Activated naive CD8-positive, alpha-beta T cell treated with anti-CD3 and anti-CD28 coated beads for 36 hours (primary cell): ENCODE measurements at regions not wholly inside any gene's neighbourhood (a gene's known extent, or its start where the extent isn't known, plus 50 kb on each side); places are given as distances from the start of the nearest gene placed in this dataset.

Source experiments
- DNase-seq: peaks from one replicate; pipeline ENCODE4 v3.0.0; 2021
- H3K27ac Mint-ChIP-seq: one replicate; pipeline ENCODE4 v1.8.0; 2022; ENCODE audit warnings: mild to moderate bottlenecking, moderate library complexity, mixed read lengths
- H3K27me3 Mint-ChIP-seq: one replicate; pipeline ENCODE4 v1.8.0; 2022; ENCODE audit warnings: mild to moderate bottlenecking, mixed read lengths
- H3K36me3 Mint-ChIP-seq: one replicate; pipeline ENCODE4 v1.8.0; 2021; ENCODE audit warnings: mild to moderate bottlenecking, mixed read lengths
- H3K4me1 Mint-ChIP-seq: one replicate; pipeline ENCODE4 v1.8.0; 2021; ENCODE audit warnings: mixed read lengths
- H3K4me3 Mint-ChIP-seq: one replicate; pipeline ENCODE4 v1.8.0; 2022; ENCODE audit warnings: mild to moderate bottlenecking, moderate library complexity, mixed read lengths
- H3K9me3 Mint-ChIP-seq: one replicate; pipeline ENCODE4 v1.8.0; 2022; ENCODE audit warnings: mixed read lengths

DNA sequence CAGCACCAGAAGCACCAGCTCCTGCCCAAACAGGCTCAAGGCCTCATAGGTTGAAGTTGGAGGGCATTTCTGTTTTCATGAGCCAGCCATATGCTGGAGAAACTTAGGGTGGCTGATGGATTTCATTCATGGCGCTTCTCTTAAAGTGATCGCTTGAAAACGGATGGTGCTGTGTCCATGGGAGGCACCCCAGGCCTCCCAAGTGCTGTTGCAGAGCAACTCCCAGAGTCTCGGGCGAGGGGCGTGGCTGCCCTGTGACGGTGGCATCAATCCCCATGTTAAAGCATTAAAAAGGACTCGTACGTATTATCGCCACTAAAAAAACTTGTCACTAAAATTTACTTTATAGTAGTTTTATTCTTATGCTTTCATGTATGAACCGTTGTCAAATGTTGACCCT, 128.3 kb downstream of the MRPL36 start:
- H3K27me3 Mint-ChIP-seq: peaks cover 54% of the 10 kb centered on the region
- no peak overlapping the region for H3K27ac Mint-ChIP-seq
- H3K4me1 Mint-ChIP-seq: peaks cover 12% of the 10 kb centered on the region
- no peak overlapping the region for H3K4me3 Mint-ChIP-seq
- no peaks in the 10 kb centered on the region for H3K36me3 Mint-ChIP-seq
- no peaks in the 10 kb centered on the region for H3K9me3 Mint-ChIP-seq
- no peak for DNase-seq

- no peak for DNase-seq
- Mint-ChIP-seq H3K27ac (no peak overlapping the region), H3K9me3 (no peaks in the 10 kb centered on the region), H3K36me3 (no peaks in the 10 kb centered on the region), H3K4me3 (no peak overlapping the region), H3K4me1 (peaks cover 12% of the 10 kb centered on the region), H3K27me3 (peaks cover 64% of the 10 kb centered on the region)
These were observed 129.3 kb downstream of the MRPL36 start for GRCh38 chr5:1670351-1670750.

- H3K36me3 Mint-ChIP-seq: no peaks in the 10 kb centered on the region
- H3K4me3 Mint-ChIP-seq: no peak overlapping the region
- no peak for DNase-seq
- H3K27ac Mint-ChIP-seq: no peak overlapping the region
- H3K9me3 Mint-ChIP-seq: no peaks in the 10 kb centered on the region
- peaks cover 12% of the 10 kb centered on the region for H3K4me1 Mint-ChIP-seq
- peaks cover 72% of the 10 kb centered on the region for H3K27me3 Mint-ChIP-seq
These were observed 130.1 kb downstream of the MRPL36 start for GRCh38 chr5:1669276-1670155.

- no peaks in the 10 kb centered on the region for H3K36me3 Mint-ChIP-seq
- peak; percentile 35 for DNase-seq
- H3K27me3 Mint-ChIP-seq: peaks cover 76% of the 10 kb centered on the region
- no peaks in the 10 kb centered on the region for H3K9me3 Mint-ChIP-seq
- no peak overlapping the region for H3K27ac Mint-ChIP-seq
- H3K4me1 Mint-ChIP-seq: peaks cover 10% of the 10 kb centered on the region
- H3K4me3 Mint-ChIP-seq: no peak overlapping the region
These were observed 131.4 kb downstream of the MRPL36 start for GRCh38 chr5:1668141-1668721.

GRCh38 chr5:1667648-1668140, 131.9 kb downstream of the MRPL36 start:
- Mint-ChIP-seq H3K27ac (no peak overlapping the region), H3K27me3 (peaks cover 76% of the 10 kb centered on the region), H3K4me1 (peaks cover 9% of the 10 kb centered on the region), H3K9me3 (no peaks in the 10 kb centered on the region), H3K36me3 (no peaks in the 10 kb centered on the region), H3K4me3 (no peak overlapping the region)
- no peak for DNase-seq

- peaks cover 72% of the 10 kb centered on the region for H3K27me3 Mint-ChIP-seq
- no peak overlapping the region for H3K27ac Mint-ChIP-seq
- no peak overlapping the region for H3K4me3 Mint-ChIP-seq
These were observed 132.6 kb downstream of the MRPL36 start for GRCh38 chr5:1666812-1667588.

DNA sequence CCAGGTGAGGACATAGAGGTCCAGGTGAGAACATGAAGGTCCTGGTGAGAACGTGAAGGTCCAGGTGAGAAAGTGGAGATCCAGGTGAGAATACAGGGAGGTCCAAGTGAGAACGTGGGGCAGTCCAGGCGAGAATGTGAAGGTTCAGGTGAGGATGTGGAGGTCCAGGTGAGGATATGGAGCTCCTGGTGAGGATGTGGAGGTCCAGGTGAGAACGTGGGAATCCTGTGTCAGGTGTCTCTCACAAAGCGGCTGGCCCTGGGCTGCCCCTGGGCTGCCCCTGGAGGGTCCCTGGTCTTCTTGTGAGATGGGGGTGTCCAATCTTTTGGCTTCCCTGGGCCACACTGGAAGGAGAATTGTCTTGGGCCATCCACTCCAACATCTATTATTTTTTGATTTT, 133.4 kb downstream of the MRPL36 start:
- Mint-ChIP-seq H3K9me3 (no peaks in the 10 kb centered on the region), H3K36me3 (no peaks in the 10 kb centered on the region), H3K4me3 (no peak overlapping the region), H3K27ac (no peak overlapping the region), H3K27me3 (peaks cover 71% of the 10 kb centered on the region), H3K4me1 (peaks cover 9% of the 10 kb centered on the region)
- no peak for DNase-seq

More at GRCh38 chr5:1666812-1667588, 132.6 kb downstream of the MRPL36 start:
- peaks cover 9% of the 10 kb centered on the region for H3K4me1 Mint-ChIP-seq
- DNase-seq: peak; percentile 70
- no peaks in the 10 kb centered on the region for H3K9me3 Mint-ChIP-seq
- no peaks in the 10 kb centered on the region for H3K36me3 Mint-ChIP-seq

- peaks cover 9% of the 10 kb centered on the region for H3K4me1 Mint-ChIP-seq
- no peaks in the 10 kb centered on the region for H3K36me3 Mint-ChIP-seq
- DNase-seq: no peak
- H3K4me3 Mint-ChIP-seq: no peak overlapping the region
- H3K27me3 Mint-ChIP-seq: peaks cover 70% of the 10 kb centered on the region
- H3K9me3 Mint-ChIP-seq: no peaks in the 10 kb centered on the region
- H3K27ac Mint-ChIP-seq: no peak overlapping the region
These were observed 133.8 kb downstream of the MRPL36 start for GRCh38 chr5:1665803-1666202.

DNA sequence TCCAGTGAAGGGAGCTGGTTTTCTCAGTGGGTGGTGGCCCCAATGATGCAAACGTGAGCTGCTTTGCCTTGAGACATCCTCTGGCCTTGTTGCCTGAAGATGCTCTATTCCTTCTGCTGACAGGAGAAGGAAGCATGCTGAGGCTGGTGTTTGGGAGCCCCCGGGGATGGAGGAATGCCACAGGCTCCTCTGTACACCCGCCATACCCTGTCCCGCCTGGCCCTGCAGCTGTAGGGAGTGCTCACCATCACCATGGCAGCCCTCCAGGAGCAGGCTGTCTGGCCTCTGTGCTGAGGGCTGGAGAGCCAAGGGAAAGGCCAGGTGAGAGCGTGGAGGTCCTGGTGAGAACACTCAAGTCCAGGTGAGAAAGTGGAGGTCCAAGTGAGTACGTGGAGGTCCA, 134.4 kb downstream of the MRPL36 start:
- H3K4me1 Mint-ChIP-seq: peaks cover 9% of the 10 kb centered on the region
- H3K4me3 Mint-ChIP-seq: no peak overlapping the region
- no peak for DNase-seq
- H3K27ac Mint-ChIP-seq: no peak overlapping the region
- H3K27me3 Mint-ChIP-seq: peaks cover 71% of the 10 kb centered on the region
- H3K9me3 Mint-ChIP-seq: no peaks in the 10 kb centered on the region
- H3K36me3 Mint-ChIP-seq: no peaks in the 10 kb centered on the region

DNA sequence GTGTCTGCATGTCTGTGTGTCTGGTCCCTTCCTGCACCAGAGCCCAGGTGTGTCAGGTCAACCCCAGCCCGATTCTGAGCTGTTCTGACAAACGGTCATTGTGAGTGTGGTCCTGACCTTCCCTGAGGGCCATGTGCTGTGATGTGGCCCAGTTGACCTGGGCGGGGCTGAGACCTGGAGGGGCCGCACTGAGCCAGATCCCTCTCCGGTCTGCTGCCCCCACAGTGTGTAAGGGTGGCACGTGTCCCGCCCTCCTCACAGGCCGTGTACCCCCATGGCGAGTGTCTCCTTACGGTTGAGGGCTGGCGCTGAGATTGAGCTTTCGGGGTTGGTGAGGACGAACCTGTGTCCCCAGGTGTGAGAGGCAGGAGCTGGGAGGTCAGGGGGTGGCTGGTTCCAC, 136.5 kb downstream of the MRPL36 start:
- Mint-ChIP-seq H3K4me1 (peaks cover 6% of the 10 kb centered on the region), H3K9me3 (no peaks in the 10 kb centered on the region), H3K4me3 (no peak overlapping the region), H3K36me3 (no peaks in the 10 kb centered on the region), H3K27me3 (peaks cover 60% of the 10 kb centered on the region), H3K27ac (no peak overlapping the region)
- DNase-seq: no peak

GRCh38 chr5:1662559-1663085, 137.0 kb downstream of the MRPL36 start:
- peaks cover 4% of the 10 kb centered on the region for H3K4me1 Mint-ChIP-seq
- H3K27me3 Mint-ChIP-seq: peaks cover 54% of the 10 kb centered on the region
- no peak overlapping the region for H3K27ac Mint-ChIP-seq
- H3K4me3 Mint-ChIP-seq: no peak overlapping the region
- no peak for DNase-seq
- no peaks in the 10 kb centered on the region for H3K36me3 Mint-ChIP-seq
- no peaks in the 10 kb centered on the region for H3K9me3 Mint-ChIP-seq

- Mint-ChIP-seq H3K36me3 (no peaks in the 10 kb centered on the region), H3K27me3 (peaks cover 58% of the 10 kb centered on the region), H3K27ac (peak overlapping the region; percentile 36), H3K9me3 (no peaks in the 10 kb centered on the region), H3K4me1 (peaks cover 4% of the 10 kb centered on the region), H3K4me3 (no peak overlapping the region)
- DNase-seq: no peak
These were observed 137.6 kb downstream of the MRPL36 start for GRCh38 chr5:1661831-1662558.

DNA sequence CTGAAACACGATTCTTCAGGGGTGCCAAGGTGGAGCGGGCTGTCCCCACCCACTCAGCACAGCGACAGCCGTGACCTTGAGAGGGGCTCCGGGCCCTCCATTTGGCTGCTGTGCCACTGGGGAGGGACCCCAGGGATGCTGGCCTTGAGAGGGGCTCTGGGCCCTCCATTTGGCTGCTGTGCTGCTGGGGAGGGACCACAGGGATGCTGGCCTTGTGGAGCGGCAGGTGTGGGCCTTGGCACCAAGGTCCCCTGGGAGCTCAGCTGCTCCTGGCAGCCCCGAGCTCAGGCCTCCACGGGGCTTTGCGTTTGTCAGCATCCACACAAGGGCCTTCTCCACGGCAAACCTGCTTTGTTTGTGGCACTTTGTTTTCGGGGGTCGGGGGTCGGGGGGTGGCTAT, 137.6 kb upstream of the LPCAT1 start:
- H3K27me3 Mint-ChIP-seq: peaks cover 55% of the 10 kb centered on the region
- H3K9me3 Mint-ChIP-seq: no peaks in the 10 kb centered on the region
- no peak overlapping the region for H3K4me3 Mint-ChIP-seq
- no peaks in the 10 kb centered on the region for H3K4me1 Mint-ChIP-seq
- no peaks in the 10 kb centered on the region for H3K36me3 Mint-ChIP-seq
- DNase-seq: no peak
- no peak overlapping the region for H3K27ac Mint-ChIP-seq

- Mint-ChIP-seq H3K27ac (no peak overlapping the region), H3K27me3 (peaks cover 49% of the 10 kb centered on the region), H3K4me1 (no peaks in the 10 kb centered on the region), H3K4me3 (no peak overlapping the region), H3K9me3 (no peaks in the 10 kb centered on the region), H3K36me3 (no peaks in the 10 kb centered on the region)
- no peak for DNase-seq
These were observed 136.8 kb upstream of the LPCAT1 start for GRCh38 chr5:1660511-1660910.
